SK-N-SH treated with all-trans-retinoic acid at 6 μM for 48 hours (cell line): ENCODE measurements at regions not wholly inside any gene's neighbourhood (a gene's known extent, or its start where the extent isn't known, plus 50 kb on each side); places are given as distances from the start of the nearest gene placed in this dataset.

Source experiments
- ESRRG ChIP-seq: fragments of 250-450 bp; sonication (Bioruptor Pico); IDR thresholded peaks from 2 replicates; pipeline ENCODE4 v1.6.1; 2021; ENCODE audit warnings: mild to moderate bottlenecking
- RARB ChIP-seq: fragments of 250-450 bp; sonication (Bioruptor Pico); IDR thresholded peaks from 2 replicates; pipeline ENCODE4 v1.8.0; 2021; ENCODE audit warnings: mild to moderate bottlenecking, moderate library complexity
- TF ChIP-seq, protein P1 (sequence below): fragments of 250-450 bp; sonication (Bioruptor Pico); IDR thresholded peaks from 2 replicates; pipeline ENCODE4 v1.5.1; 2020; ENCODE audit warnings: low read depth, mild to moderate bottlenecking, moderate library complexity
- TF ChIP-seq, protein P2 (sequence below): fragments of 250-450 bp; sonication (Bioruptor Pico); IDR thresholded peaks from 2 replicates; pipeline ENCODE4 v1.8.0; 2020; ENCODE audit warnings: mild to moderate bottlenecking, moderate library complexity, borderline replicate concordance

DNA sequence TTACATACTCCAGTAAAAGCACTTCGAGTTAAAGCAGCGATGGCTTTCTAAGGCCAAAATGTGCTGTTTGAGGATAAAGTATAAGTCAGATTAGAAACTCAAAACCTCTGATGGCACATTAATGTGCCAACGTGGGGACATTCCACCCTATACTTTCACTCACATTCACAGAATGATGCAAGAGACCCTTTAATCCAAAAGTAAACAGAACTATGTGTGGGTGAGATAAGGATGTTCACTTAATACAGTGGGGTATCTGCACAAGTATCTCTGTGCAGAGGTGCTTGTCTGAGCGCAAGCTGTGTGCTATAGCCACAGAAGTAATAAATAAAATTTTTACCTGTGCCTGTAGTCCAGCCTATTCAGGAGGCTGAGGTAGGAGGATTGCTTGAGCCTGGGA, 100.3 kb upstream of the CHL1 start:
- TF ChIP-seq, protein P1, sequence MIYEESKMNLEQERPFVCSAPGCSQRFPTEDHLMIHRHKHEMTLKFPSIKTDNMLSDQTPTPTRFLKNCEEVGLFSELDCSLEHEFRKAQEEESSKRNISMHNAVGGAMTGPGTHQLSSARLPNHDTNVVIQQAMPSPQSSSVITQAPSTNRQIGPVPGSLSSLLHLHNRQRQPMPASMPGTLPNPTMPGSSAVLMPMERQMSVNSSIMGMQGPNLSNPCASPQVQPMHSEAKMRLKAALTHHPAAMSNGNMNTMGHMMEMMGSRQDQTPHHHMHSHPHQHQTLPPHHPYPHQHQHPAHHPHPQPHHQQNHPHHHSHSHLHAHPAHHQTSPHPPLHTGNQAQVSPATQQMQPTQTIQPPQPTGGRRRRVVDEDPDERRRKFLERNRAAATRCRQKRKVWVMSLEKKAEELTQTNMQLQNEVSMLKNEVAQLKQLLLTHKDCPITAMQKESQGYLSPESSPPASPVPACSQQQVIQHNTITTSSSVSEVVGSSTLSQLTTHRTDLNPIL (CRISPR knock-in tag): no peak
- TF ChIP-seq RARB (no peak), ESRRG (CRISPR knock-in tag) (no peak)
- TF ChIP-seq, protein P2, sequence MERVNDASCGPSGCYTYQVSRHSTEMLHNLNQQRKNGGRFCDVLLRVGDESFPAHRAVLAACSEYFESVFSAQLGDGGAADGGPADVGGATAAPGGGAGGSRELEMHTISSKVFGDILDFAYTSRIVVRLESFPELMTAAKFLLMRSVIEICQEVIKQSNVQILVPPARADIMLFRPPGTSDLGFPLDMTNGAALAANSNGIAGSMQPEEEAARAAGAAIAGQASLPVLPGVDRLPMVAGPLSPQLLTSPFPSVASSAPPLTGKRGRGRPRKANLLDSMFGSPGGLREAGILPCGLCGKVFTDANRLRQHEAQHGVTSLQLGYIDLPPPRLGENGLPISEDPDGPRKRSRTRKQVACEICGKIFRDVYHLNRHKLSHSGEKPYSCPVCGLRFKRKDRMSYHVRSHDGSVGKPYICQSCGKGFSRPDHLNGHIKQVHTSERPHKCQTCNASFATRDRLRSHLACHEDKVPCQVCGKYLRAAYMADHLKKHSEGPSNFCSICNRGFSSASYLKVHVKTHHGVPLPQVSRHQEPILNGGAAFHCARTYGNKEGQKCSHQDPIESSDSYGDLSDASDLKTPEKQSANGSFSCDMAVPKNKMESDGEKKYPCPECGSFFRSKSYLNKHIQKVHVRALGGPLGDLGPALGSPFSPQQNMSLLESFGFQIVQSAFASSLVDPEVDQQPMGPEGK (CRISPR knock-in tag): no peak
